AG10803 (cell line): ENCODE measurements at regions not wholly inside any gene's neighbourhood (a gene's known extent, or its start where the extent isn't known, plus 50 kb on each side); places are given as distances from the start of the nearest gene placed in this dataset.

Source experiments
- DNase-seq: peaks from one replicate; pipeline ENCODE4 v3.0.0; 2010; ENCODE audit warnings: low read depth
- H3K4me3 ChIP-seq: 2 replicates; pipeline ENCODE4 v1.5.1; 2011; ENCODE audit warnings: mild to moderate bottlenecking, low read length, control low read depth
- CTCF ChIP-seq: conservative IDR thresholded peaks from 2 replicates; pipeline ENCODE4 v1.5.1; 2011; ENCODE audit warnings: mild to moderate bottlenecking, low read length, control low read depth, inconsistent platforms

GRCh38 chr7:17447728-17448478 is 149.5 kb downstream of the AHR start:
- DNase-seq = no peak
- no peak for TF ChIP-seq CTCF
- H3K4me3 ChIP-seq = no peak overlapping the region

GRCh38 chr7:17448479-17449423 is 150.3 kb downstream of the AHR start:
- DNase-seq = no peak
- H3K4me3 ChIP-seq = no peak overlapping the region
- no peak for TF ChIP-seq CTCF

GRCh38 chr7:17456541-17456940 is 158.1 kb downstream of the AHR start:
- DNase-seq = no peak
- H3K4me3 ChIP-seq = no peak overlapping the region
- no peak for TF ChIP-seq CTCF

- TF ChIP-seq CTCF = no peak
- DNase-seq = no peak
- H3K4me3 ChIP-seq = no peak overlapping the region
These were observed 161.5 kb downstream of the AHR start for GRCh38 chr7:17460001-17460400.

- DNase-seq = no peak
- no peak for TF ChIP-seq CTCF
- H3K4me3 ChIP-seq = no peak overlapping the region
These were observed 162.2 kb downstream of the AHR start for GRCh38 chr7:17460665-17461064.

GRCh38 chr7:17462131-17462631 is 163.7 kb downstream of the AHR start:
- no peak overlapping the region for H3K4me3 ChIP-seq
- no peak for TF ChIP-seq CTCF
- DNase-seq = no peak
